ENCODE measurements at regions not wholly inside any gene's neighbourhood (a gene's known extent, or its start where the extent isn't known, plus 50 kb on each side); places are given as distances from the start of the nearest gene placed in this dataset.

DNA sequence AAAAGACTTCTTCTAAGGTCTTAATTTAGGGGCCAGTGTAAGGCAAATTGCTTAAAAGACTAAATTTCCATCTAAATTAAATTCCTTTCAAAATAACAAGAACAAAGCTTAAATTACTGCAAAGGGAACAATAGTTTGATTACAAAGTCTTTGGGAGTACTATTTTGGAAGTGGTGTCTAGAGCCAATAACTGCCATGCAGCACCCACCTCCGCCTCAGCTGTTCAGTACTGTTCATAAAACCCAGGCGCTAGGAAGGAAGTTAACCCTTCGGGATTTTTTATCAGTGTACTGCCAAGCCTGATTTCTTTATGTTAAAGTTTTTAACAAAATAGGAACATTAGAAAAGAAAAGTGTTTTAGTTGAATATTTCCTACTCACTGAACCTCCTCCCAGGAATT is 210.1 kb downstream of the LIG4 start:
- TF ChIP-seq, protein P1, sequence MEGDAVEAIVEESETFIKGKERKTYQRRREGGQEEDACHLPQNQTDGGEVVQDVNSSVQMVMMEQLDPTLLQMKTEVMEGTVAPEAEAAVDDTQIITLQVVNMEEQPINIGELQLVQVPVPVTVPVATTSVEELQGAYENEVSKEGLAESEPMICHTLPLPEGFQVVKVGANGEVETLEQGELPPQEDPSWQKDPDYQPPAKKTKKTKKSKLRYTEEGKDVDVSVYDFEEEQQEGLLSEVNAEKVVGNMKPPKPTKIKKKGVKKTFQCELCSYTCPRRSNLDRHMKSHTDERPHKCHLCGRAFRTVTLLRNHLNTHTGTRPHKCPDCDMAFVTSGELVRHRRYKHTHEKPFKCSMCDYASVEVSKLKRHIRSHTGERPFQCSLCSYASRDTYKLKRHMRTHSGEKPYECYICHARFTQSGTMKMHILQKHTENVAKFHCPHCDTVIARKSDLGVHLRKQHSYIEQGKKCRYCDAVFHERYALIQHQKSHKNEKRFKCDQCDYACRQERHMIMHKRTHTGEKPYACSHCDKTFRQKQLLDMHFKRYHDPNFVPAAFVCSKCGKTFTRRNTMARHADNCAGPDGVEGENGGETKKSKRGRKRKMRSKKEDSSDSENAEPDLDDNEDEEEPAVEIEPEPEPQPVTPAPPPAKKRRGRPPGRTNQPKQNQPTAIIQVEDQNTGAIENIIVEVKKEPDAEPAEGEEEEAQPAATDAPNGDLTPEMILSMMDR (IDR thresholded peaks at IDR 0.05; ENCODE audit: poor library complexity, severe bottlenecking) = no peak
- TF ChIP-seq RAD21 (conservative IDR thresholded peaks at IDR 0.05) = no peak

Measured in neural cell (in vitro differentiated cells).